Limb (tissue), 2 donors: ENCODE measurements at regions not wholly inside any gene's neighbourhood (a gene's known extent, or its start where the extent isn't known, plus 50 kb on each side); places are given as distances from the start of the nearest gene placed in this dataset.

ENCODE experiments used
- DNase-seq, 2 donors: peaks; one replicate each; pipeline ENCODE4 v3.0.0-alpha.2; 2016; ENCODE audit errors: extremely low spot score in 2 of 2

DNA sequence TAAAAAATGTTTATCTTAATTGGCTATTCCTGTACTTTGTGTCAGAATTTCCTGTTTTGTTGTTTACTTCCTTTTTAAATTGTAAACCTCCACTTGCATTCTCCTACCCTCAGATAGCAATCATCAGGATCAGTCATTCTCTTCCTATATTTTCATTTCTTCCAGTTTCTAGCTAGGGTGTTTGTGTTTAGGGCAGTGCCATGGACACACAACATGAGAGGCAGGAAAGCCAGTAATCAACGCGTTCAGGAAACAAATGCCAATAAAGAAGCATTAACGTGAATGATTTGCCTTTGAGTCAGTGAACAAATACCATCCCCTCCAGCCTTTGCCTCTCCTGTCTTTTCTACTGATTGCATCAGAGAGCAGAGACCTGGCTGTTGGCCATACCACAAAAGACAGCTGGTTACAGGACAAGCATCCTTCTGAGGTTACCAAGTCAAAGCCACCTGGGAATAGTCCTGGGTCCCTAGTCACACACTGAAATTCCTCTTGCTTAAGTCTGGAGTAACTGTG is 56.7 kb upstream of the FHL2 start:
- DNase-seq: no peak

- DNase-seq: no peak
These were observed 56.1 kb upstream of the FHL2 start for GRCh38 chr2:105454801-105455485.

- no peak for DNase-seq
These were observed 52.8 kb upstream of the FHL2 start for GRCh38 chr2:105451571-105452166.

DNA sequence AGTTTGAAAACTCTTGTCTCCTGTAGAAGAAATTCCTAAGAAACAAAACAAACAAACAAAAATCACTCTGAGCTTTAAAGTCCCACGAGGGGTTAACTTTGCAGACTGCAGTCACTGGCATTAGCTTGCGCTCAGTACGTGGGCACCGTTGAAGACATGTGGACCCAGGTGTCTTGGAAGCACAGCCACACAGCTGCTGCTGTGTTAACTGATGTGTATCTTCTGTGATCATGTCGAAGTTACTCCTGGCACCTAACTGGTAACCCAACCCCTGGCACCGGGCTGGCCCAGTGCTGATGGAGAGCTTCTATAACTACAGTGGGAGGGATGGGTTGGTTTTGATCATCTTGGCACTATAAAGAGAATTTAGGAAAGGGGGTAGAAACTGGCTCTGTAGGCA is 51.6 kb upstream of the FHL2 start:
- DNase-seq: no peak

GRCh38 chr2:105449076-105449475 is 50.2 kb upstream of the FHL2 start:
- no peak for DNase-seq
